ENCODE measurements at regions not wholly inside any gene's neighbourhood (a gene's known extent, or its start where the extent isn't known, plus 50 kb on each side); places are given as distances from the start of the nearest gene placed in this dataset.

DNA sequence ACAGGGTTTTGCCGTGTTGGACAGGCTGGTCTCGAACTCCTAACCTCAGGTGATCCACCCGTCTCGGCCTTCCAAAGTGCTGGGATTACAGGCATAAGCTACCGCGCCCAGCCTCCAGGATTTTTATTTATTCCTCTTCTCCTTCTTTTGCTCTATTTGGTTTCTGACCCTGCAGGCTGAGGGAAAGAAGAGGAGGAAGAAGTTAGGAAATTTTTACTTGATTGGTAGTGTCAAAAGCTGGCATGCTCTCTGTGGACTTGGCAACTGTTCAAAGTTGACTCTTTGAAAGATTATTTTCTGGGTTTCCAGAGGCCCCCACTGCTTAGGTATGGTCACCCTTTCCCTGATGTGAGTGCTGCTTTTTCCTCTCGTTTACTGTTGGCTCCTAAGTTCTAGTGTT lies 372.2 kb downstream of the DIPK2A start:
- H3K4me3 ChIP-seq: no peak overlapping the region
- intact Hi-C loops (cut with DNase I): no loop called here
- H3K9ac ChIP-seq (ENCODE audit: low read depth in 2 of 2, low read length in 2 of 2): no peak overlapping the region
- no peak for DNase-seq
- TF ChIP-seq, protein P1, sequence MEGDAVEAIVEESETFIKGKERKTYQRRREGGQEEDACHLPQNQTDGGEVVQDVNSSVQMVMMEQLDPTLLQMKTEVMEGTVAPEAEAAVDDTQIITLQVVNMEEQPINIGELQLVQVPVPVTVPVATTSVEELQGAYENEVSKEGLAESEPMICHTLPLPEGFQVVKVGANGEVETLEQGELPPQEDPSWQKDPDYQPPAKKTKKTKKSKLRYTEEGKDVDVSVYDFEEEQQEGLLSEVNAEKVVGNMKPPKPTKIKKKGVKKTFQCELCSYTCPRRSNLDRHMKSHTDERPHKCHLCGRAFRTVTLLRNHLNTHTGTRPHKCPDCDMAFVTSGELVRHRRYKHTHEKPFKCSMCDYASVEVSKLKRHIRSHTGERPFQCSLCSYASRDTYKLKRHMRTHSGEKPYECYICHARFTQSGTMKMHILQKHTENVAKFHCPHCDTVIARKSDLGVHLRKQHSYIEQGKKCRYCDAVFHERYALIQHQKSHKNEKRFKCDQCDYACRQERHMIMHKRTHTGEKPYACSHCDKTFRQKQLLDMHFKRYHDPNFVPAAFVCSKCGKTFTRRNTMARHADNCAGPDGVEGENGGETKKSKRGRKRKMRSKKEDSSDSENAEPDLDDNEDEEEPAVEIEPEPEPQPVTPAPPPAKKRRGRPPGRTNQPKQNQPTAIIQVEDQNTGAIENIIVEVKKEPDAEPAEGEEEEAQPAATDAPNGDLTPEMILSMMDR (IDR thresholded peaks at IDR 0.05): no peak
- H3K4me1 ChIP-seq: no peaks in the 10 kb centered on the region
- no peak overlapping the region for H3K27ac ChIP-seq
- H3K27me3 ChIP-seq: no peaks in the 10 kb centered on the region
- H3K9me3 ChIP-seq: no peaks in the 10 kb centered on the region
- H3K36me3 ChIP-seq: no peaks in the 10 kb centered on the region

GRCh38 chr3:144344925-144345548 lies 373.4 kb downstream of the DIPK2A start:
- TF ChIP-seq, protein P1 (IDR thresholded peaks at IDR 0.05): no peak
- intact Hi-C loops (cut with DNase I): no loop called here
- no peak overlapping the region for H3K4me3 ChIP-seq
- no peak overlapping the region for H3K27ac ChIP-seq
- H3K9ac ChIP-seq (ENCODE audit: low read depth in 2 of 2, low read length in 2 of 2): no peak overlapping the region
- H3K9me3 ChIP-seq: no peaks in the 10 kb centered on the region
- no peak for DNase-seq
- H3K4me1 ChIP-seq: no peaks in the 10 kb centered on the region
- no peaks in the 10 kb centered on the region for H3K36me3 ChIP-seq
- no peaks in the 10 kb centered on the region for H3K27me3 ChIP-seq

- Histone ChIP-seq H3K9ac (ENCODE audit: low read depth in 2 of 2, low read length in 2 of 2) (no peak overlapping the region), H3K36me3 (no peaks in the 10 kb centered on the region), H3K4me1 (no peaks in the 10 kb centered on the region), H3K4me3 (no peak overlapping the region), H3K9me3 (no peaks in the 10 kb centered on the region), H3K27ac (no peak overlapping the region), H3K27me3 (no peaks in the 10 kb centered on the region)
- no peak for DNase-seq
- TF ChIP-seq, protein P1 (IDR thresholded peaks at IDR 0.05): no peak
- intact Hi-C loops (cut with DNase I): no loop called here
Observed at GRCh38 chr3:144350125-144350524, 378.5 kb downstream of the DIPK2A start.

GRCh38 chr3:144351011-144351410 lies 379.4 kb downstream of the DIPK2A start:
- no peak overlapping the region for H3K27ac ChIP-seq
- H3K36me3 ChIP-seq: no peaks in the 10 kb centered on the region
- H3K4me1 ChIP-seq: no peaks in the 10 kb centered on the region
- DNase-seq: no peak
- no peak overlapping the region for H3K9ac ChIP-seq (ENCODE audit: low read depth in 2 of 2, low read length in 2 of 2)
- no peaks in the 10 kb centered on the region for H3K9me3 ChIP-seq
- H3K27me3 ChIP-seq: no peaks in the 10 kb centered on the region
- intact Hi-C loops (cut with DNase I): no loop called here
- TF ChIP-seq, protein P1 (IDR thresholded peaks at IDR 0.05): no peak
- H3K4me3 ChIP-seq: no peak overlapping the region

GRCh38 chr3:144351773-144352365 lies 380.2 kb downstream of the DIPK2A start:
- no peaks in the 10 kb centered on the region for H3K36me3 ChIP-seq
- no peak for DNase-seq
- TF ChIP-seq, protein P1 (IDR thresholded peaks at IDR 0.05): no peak
- intact Hi-C loops (cut with DNase I): no loop called here
- no peaks in the 10 kb centered on the region for H3K27me3 ChIP-seq
- no peak overlapping the region for H3K4me3 ChIP-seq
- no peak overlapping the region for H3K9ac ChIP-seq (ENCODE audit: low read depth in 2 of 2, low read length in 2 of 2)
- no peaks in the 10 kb centered on the region for H3K9me3 ChIP-seq
- H3K4me1 ChIP-seq: no peaks in the 10 kb centered on the region
- H3K27ac ChIP-seq: no peak overlapping the region

Measured in colonic mucosa (tissue), 4 donors.